SIG-M5 treated with dmso at 0.1 percent for 504 hours (cell line): ENCODE measurements at regions not wholly inside any gene's neighbourhood (a gene's known extent, or its start where the extent isn't known, plus 50 kb on each side); places are given as distances from the start of the nearest gene placed in this dataset.
A peak's percentile ranks its signal among the peaks of the same experiment; 100 is the strongest.

ENCODE experiments used
- DNase-seq: peaks from one replicate; lab custom pipeline; 2025; ENCODE audit not compliant: unreplicated experiment; lab: John Stamatoyannopoulos, UW

GRCh38 chr15:95269242-95270183 lies 1038.2 kb downstream of the MCTP2 start:
- DNase-seq = no peak

- no peak for DNase-seq
Measured at GRCh38 chr15:95274101-95274500, 1042.7 kb downstream of the MCTP2 start.

- no peak for DNase-seq
Measured at GRCh38 chr15:95277266-95277665, 1045.9 kb downstream of the MCTP2 start.

- no peak for DNase-seq
Measured at GRCh38 chr15:95278532-95279245, 1047.3 kb downstream of the MCTP2 start.

GRCh38 chr15:95279277-95280019 lies 1048.1 kb downstream of the MCTP2 start:
- DNase-seq = no peak

GRCh38 chr15:95280711-95281110 lies 1049.3 kb downstream of the MCTP2 start:
- DNase-seq = no peak

GRCh38 chr15:95281470-95281869 lies 1049.0 kb upstream of the NR2F2 start:
- no peak for DNase-seq

- peak; percentile 32 for DNase-seq
Measured at GRCh38 chr15:95284492-95284891, 1046.0 kb upstream of the NR2F2 start.

- DNase-seq = peak; percentile 81
Measured at GRCh38 chr15:95284933-95285421, 1045.5 kb upstream of the NR2F2 start.

GRCh38 chr15:95286352-95286880 lies 1044.1 kb upstream of the NR2F2 start:
- no peak for DNase-seq

GRCh38 chr15:95287720-95288103 lies 1042.8 kb upstream of the NR2F2 start:
- DNase-seq = no peak

GRCh38 chr15:95288626-95289025 lies 1041.9 kb upstream of the NR2F2 start:
- DNase-seq = no peak

- no peak for DNase-seq
Measured at GRCh38 chr15:95290176-95290974, 1040.1 kb upstream of the NR2F2 start.

GRCh38 chr15:95291898-95292472 lies 1038.5 kb upstream of the NR2F2 start:
- peak; percentile 46 for DNase-seq

- DNase-seq = no peak
Measured at GRCh38 chr15:95292785-95293450, 1037.6 kb upstream of the NR2F2 start.

GRCh38 chr15:95293456-95294031 lies 1037.0 kb upstream of the NR2F2 start:
- no peak for DNase-seq

GRCh38 chr15:95295363-95295762 lies 1035.1 kb upstream of the NR2F2 start:
- DNase-seq = no peak

GRCh38 chr15:95295896-95296625 lies 1034.4 kb upstream of the NR2F2 start:
- DNase-seq = no peak
